ENCODE measurements at regions not wholly inside any gene's neighbourhood (a gene's known extent, or its start where the extent isn't known, plus 50 kb on each side); places are given as distances from the start of the nearest gene placed in this dataset.

GRCh38 chr12:115208098-115208497, 524.1 kb upstream of the TBX3 start:
- 91% methylated on average over 6 of the region's 6 CpGs for WGBS

GRCh38 chr12:115207216-115207915, 523.4 kb upstream of the TBX3 start:
- TF ChIP-seq ZBTB33 (IDR thresholded peaks at IDR 0.05) = no peak
- TF ChIP-seq REST (IDR thresholded peaks at IDR 0.05) = no peak
- no peak for TF ChIP-seq ATF3 (IDR thresholded peaks at IDR 0.05)
- no peak for TF ChIP-seq RAD21 (IDR thresholded peaks at IDR 0.05)
- no peak for TF ChIP-seq FOXA2 (IDR thresholded peaks at IDR 0.05)
- TF ChIP-seq YY1 (IDR thresholded peaks at IDR 0.05) = no peak
- no peak for TF ChIP-seq JUND (IDR thresholded peaks at IDR 0.05)
- no peak overlapping the region for H3K27ac ChIP-seq (ENCODE audit: low read depth in 1 of 2, low read length in 2 of 2)
- H3K9ac ChIP-seq (ENCODE audit: low read depth in 1 of 2, low read length in 2 of 2) = no peak overlapping the region
- 91% methylated on average over 6 of the region's 6 CpGs for whole genome bisulfite sequencing
- no peaks in the 10 kb centered on the region for H3K4me1 ChIP-seq (ENCODE audit: control insufficient read depth in 4 of 4, insufficient read depth in 4 of 4, low read length in 3 of 4)
- no peak for DNase-seq (ENCODE audit: low spot score)
- no peak overlapping the region for H3K4me3 ChIP-seq (ENCODE audit: low read depth in 1 of 3, low read length in 3 of 3)
- H3K9me3 ChIP-seq (ENCODE audit: control insufficient read depth in 4 of 4, low read length in 3 of 4) = no peaks in the 10 kb centered on the region
- H3K36me3 ChIP-seq (ENCODE audit: control insufficient read depth in 4 of 4, insufficient read depth in 3 of 4, low read depth in 1 of 4, low read length in 3 of 4) = no peaks in the 10 kb centered on the region
- no peaks in the 10 kb centered on the region for H3K27me3 ChIP-seq (ENCODE audit: control insufficient read depth in 4 of 4, insufficient read depth in 4 of 4, low read length in 3 of 4)

More at GRCh38 chr12:115208098-115208497, 524.1 kb upstream of the TBX3 start:
- TF ChIP-seq REST (IDR thresholded peaks at IDR 0.05) (no peak), HNF4A (conservative IDR thresholded peaks at IDR 0.05) (no peak), JUND (IDR thresholded peaks at IDR 0.05) (no peak), SP1 (IDR thresholded peaks at IDR 0.05) (no peak), YY1 (IDR thresholded peaks at IDR 0.05) (no peak), MAX (IDR thresholded peaks at IDR 0.05) (no peak), GABPA (IDR thresholded peaks at IDR 0.05 in 1 of 2, conservative IDR thresholded peaks at IDR 0.05 in 1 of 2) (no peak), FOXA2 (IDR thresholded peaks at IDR 0.05) (no peak)
- Histone ChIP-seq H3K27ac (ENCODE audit: low read depth in 1 of 2, low read length in 2 of 2) (no peak overlapping the region), H3K9ac (ENCODE audit: low read depth in 1 of 2, low read length in 2 of 2) (no peak overlapping the region), H3K36me3 (ENCODE audit: control insufficient read depth in 4 of 4, insufficient read depth in 3 of 4, low read depth in 1 of 4, low read length in 3 of 4) (no peaks in the 10 kb centered on the region), H3K9me3 (ENCODE audit: control insufficient read depth in 4 of 4, low read length in 3 of 4) (no peaks in the 10 kb centered on the region), H3K27me3 (ENCODE audit: control insufficient read depth in 4 of 4, insufficient read depth in 4 of 4, low read length in 3 of 4) (no peaks in the 10 kb centered on the region), H3K4me1 (ENCODE audit: control insufficient read depth in 4 of 4, insufficient read depth in 4 of 4, low read length in 3 of 4) (no peaks in the 10 kb centered on the region), H3K4me3 (ENCODE audit: low read depth in 1 of 3, low read length in 3 of 3) (no peak overlapping the region)
- no peak for DNase-seq (ENCODE audit: low spot score)

All from liver (tissue), 7 donors.